SW 1271 (cell line): ENCODE measurements at regions not wholly inside any gene's neighbourhood (a gene's known extent, or its start where the extent isn't known, plus 50 kb on each side); places are given as distances from the start of the nearest gene placed in this dataset.
"Not testable (repeated sequence)": the region's sequence is repeated elsewhere in the genome, so short reads cannot be mapped to it uniquely, and the experiment has no call there.

Experiments
- DNase-seq, 2 experiments: peaks; one replicate each; lab custom pipeline; 2025; lab: John Stamatoyannopoulos, UW

DNA sequence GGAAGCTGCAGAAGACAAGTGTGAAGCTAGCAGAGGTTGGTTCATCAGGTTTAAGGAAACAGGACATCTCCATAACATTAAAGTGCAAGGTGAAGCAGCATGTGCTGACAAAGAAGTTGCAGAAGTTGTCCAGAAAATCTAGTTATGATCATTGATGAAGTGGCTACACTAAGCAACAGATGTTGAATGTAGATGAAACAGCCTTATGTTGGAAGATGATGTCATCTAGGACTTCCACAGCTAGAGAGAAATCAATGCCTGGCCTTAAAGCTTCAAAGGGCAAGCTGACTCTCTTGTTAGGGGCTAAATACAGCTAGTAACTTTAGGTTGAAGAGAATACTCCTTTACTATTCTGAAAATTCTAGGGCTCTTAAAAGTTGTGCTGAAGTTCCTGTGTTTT, 340.2 kb upstream of the SOX9 start:
- DNase-seq, result no peak

DNA sequence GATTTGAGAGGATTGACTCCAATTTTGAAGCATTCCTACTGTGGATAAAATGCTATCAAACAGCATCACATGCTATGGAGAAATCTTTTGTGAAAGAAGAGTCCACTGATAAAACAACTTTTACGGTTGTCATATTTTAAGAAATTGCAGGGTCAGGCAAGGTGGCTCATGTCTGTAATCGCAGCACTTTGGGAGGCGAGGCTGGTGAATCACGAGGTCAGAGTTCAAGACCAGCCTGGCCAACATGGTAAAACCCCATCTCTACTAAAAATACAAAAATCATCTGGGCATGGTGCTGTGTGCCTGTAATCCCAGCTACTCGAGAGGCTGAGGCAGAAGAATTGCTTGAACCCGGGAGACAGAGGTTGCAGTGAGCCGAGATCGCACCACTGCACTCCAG, 338.8 kb upstream of the SOX9 start:
- not testable (repeated sequence) for DNase-seq

DNA sequence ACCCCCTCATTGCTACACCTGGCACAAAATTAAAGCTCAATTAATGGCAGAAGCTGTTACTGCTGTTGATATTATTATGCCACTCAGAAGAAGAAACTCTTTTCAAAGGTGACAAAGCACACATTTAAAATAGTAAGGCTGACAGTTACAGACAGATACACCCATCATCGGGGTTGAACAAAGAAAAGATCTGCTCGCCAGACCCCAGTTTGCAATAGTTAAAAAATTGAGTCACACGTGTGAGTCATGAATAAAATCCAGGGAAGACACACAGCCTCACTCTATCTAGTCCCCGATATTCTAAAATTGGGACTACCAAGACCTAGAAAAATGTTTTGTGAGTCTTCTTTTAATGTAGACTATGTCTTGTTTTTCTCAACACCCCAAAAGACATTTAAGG, 330.0 kb upstream of the SOX9 start:
- no peak for DNase-seq

DNA sequence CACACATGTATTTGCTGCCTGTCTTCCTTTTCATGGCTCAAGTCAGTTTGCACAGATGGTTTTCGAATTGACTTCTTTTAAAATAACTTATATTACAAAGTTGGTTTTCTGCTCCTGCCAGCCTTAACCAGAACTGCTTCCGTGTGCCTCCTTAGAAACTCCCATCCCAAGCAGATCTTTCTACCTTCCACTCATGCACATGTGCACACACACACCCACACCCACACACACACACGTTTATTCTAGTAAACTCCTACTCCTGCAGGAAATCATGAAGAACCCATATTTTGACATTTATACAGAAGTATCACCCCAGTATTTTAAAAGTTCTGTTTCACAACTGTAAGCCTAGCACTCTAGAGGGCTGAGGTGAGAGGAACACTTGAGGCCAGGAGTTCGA, 329.5 kb upstream of the SOX9 start:
- no peak for DNase-seq

DNA sequence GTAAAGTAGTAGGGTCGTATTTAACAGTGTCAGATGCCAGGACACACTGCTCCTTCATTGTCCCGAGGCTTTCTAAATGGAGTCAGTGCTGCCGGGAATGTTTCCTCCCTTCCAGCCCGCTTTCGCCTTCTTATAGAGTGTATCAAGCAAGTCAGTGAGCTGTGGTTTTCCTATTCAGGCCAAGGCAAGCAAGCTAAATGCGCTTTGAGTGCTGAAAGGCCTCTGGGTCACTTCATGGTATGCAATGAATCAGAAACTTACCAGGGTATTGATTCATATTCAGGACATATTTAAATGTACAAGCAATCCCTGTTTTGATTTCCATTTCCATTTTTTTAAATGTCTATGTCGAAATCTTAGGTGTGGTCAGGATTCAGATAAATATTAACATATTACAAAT, 327.9 kb upstream of the SOX9 start:
- no peak for DNase-seq

DNA sequence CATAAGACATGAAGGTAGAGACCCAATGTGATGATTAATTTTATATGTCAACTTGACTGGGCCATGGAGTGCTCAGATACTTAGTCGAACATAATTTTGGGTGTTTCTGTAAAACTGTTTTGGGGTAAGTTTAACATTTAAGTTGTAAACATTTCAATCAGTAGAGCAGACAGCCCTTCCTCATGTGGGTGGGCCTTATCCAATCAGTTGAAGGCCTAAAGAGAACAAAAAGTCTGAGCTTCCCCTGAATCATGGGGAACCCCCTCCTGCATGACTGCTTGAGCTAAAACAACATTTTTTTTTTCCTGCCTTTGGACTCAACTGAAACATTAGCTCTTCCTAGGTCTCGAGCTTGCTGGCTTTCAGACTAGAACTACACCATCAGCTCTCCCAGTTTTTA, 327.3 kb upstream of the SOX9 start:
- no peak for DNase-seq

DNA sequence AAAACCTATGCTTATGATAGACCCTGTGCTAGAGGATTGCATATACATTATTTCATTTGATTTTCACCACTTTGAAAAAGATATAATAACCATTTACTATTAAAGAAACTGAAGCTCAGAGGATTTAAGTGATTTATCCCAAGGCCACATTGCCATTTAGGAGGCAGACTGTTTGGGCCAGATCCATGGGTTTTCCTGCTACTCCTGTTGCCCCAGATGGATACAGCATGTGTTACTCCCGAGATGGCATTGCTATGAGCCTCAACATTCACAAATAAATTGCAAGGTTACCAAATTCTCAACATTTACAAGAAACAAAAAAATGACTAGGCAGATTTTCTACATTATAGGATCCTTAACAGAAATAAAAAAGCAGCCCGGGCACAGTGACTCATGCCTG, 322.1 kb upstream of the SOX9 start:
- DNase-seq, result no peak

DNA sequence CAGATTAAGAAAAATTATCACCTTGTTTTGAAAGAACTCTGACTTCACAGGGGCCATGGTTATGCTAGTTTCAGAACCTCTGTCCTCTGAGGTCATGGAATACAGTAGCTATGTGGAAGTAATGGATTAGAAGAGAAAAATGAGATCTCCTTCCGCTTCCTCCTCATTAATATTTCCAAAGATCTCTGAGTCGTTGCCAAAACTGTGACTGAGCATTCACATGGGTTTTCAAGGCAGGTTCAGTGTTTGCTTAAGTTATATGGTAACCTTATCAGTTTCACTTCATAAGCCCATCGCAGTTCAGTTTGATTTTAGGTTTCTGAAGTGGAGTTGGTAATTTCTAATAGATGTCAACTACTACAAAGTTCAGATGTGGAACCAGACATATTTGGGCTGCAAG, 321.2 kb upstream of the SOX9 start:
- DNase-seq, result no peak

DNA sequence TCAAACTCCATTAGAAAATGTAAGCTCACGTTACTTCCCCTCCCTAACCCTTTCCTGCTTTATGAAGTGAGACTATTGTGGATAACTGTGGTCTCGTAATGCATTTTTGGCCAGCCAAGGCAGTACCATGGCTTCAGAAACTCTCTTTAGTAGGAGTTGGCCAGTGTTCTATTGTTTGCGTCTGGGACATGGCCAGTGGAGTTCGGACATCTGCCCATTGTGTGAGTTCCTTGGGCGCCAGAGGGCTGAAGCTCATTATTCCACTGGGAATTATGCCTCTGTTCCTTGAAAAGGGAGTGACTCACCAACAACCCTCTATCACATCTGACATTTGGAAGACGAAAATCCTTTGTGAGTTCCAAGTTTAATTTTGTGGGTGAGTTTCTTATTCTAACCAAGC, 319.5 kb upstream of the SOX9 start:
- no peak for DNase-seq

DNA sequence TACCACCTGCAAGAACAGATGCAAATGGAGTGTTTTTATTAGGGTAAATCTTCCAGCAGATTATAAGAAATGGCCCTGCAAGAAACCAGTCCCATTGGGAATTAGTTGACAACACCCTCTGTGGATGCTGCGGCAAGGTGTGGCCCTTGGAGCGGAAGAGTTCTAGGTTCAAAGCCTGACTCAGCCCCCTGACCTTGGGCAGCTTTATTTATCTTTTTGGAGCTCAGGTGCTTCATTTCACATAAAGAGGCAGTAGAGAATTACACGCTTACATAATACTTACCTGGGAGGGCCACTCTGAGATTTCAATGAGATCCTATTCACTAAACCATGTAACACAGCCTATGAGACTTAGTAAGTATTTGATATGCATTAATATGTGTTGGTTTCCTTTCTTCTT, 318.2 kb upstream of the SOX9 start:
- no peak for DNase-seq

DNA sequence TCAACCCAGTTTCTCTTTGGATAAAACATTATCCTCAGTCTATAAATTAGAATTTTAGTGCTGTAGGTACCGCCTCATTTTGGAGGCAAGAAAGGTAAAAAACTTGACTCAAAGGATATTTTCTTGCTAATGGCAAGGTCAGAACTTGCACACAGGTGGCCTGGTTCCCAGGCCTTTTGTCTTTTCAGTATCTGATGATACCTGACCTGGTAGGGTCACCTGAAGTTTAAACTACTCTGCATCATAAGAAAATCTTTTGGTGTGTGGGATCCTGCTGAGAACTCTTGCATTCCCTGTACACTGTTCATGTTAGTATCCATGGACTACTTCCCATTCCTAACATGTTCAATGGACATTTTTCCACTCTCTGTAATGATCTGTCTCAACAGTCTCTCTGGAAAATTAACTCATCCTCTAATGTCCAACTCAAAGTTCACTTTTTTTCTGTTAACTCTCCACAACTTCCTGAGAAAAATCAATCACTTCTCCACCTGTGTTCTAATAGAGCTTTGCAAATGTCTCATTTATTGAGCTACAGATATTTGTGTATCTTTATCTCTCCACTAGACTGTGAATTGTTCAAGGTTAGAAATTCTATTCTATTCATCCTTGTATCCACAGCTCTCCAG, 317.1 kb upstream of the SOX9 start:
- no peak for DNase-seq

DNA sequence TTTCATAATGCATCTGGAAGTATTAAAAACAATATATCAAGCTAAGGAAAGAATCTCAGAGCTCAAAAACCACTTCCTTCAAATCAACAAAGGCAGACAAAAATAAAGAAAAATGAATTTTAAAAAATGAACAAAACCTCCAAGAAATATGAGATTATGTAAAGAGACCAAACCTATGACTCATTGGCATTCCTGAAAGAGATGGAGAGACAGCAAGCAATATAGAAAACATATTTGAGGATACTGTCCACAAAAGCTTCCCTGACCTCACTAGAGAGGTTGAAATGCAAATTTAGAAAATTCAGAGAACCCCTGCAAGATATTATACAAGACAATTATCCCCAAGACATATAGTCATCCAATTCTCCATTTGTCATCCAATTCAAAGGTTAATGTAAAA, 311.3 kb upstream of the SOX9 start:
- DNase-seq, result no peak

DNA sequence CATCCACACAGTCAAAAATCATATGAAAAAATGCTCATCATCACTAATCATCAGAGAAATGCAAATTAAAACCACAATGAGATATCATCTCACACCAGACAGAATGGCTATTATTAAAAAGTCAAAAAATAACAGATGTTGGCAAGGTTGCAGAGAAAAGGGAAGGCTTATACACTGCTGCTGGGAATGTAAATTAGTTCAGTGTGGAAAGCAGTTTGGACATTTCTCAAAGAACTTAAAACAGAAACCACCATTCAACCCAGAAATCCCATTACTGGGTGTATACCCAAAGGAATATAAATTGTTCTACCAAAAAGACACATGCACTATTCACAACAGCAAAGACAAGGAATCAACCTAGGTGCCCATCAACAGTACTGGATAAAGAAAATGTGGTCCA, 307.0 kb upstream of the SOX9 start:
- not testable (repeated sequence) for DNase-seq

DNA sequence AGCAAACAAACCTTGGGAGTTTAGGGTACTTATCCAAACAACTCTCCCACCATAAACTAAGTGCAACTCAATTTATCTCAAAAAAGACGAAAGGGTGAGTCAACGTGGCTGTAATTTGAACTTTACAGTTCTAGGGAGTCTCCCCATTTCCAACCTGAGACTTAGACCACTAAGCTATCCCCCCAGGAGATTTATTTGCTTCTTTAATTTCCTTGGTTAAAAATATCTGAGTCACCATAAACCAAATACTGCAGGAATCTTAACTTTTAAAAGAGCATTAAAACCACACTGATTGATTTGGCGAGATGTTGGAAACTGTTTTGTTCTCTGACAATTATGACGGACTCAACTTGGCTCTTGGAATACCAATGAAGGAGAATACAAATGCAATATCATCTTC, 299.3 kb upstream of the SOX9 start:
- no peak for DNase-seq

DNA sequence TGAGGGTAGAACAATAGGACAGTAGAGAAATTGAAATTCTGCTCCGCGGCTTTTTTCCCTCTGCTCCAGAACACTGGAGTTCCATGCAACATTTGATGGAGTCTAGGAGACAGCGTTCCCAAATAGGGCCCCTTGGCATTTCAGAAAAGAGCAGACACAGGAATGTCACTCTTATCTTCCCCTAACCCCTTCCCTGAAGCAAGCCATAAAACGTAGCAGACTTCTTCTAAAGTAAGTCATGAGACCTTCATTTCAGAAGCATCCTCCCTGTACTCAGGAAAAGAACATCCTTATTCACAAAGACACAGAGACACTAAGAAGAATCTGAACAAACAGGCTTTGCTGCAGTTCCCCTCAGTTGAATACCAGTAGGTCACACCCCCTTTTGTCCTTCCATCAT, 296.1 kb upstream of the SOX9 start:
- no peak for DNase-seq

DNA sequence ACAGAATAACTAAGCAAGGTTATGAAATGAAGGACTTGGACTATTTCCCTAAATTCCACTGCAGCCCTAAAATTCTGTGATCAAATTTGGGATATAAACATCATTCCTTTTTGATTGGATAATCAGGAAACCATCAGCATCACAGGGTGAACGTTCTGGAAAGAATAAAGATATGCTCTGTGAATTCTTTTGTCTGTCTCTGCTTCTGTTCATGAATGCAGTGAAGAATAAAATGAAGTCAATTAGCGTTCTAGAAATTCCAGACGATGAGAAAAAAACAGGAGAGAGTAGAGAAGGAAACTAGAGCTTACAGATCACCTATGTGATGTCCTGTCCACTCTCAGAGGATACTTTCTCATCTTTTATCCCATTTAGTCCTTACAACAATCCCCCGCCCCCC, 295.1 kb upstream of the SOX9 start:
- no peak for DNase-seq

DNA sequence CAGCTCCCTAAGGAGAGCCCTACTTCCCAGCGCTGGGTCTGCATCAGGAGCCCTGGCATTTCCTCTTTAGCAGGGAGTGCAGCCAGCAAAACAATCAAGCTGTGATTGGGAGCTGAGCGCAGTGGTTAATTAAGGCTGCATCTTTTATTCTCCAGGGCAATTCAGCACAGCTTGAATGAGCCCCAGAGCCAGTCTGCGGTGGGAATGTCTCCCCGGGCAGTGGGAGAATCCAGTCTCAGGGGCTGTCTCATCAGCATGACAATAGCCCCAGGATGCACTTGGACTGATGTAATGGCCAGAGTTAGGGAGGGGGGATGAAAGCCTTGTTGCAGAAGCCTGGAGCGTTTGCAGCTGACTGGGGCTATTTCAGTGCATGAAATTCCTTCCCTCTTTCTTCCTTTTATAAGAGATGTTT, 292.6 kb upstream of the SOX9 start:
- DNase-seq, result no peak

DNA sequence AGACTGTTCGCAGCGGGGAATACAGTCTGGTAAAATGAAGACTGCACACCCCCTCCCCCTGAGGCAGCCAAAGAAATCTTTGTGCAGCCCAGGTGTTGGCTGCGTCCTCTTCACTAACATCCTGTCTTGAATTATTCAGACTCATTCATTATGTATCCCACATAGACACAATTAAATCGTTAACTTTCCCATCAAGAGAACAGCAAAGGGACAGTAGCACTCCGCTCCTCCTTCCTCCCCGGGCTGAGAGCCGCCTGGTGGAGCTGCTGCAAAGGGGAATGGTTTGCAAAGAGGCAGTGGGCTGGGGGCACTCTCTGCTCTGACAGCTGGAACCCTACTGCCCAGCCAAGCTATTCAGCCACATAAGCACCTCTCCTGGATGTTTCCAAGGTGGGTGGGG, 290.0 kb upstream of the SOX9 start:
- no peak for DNase-seq

DNA sequence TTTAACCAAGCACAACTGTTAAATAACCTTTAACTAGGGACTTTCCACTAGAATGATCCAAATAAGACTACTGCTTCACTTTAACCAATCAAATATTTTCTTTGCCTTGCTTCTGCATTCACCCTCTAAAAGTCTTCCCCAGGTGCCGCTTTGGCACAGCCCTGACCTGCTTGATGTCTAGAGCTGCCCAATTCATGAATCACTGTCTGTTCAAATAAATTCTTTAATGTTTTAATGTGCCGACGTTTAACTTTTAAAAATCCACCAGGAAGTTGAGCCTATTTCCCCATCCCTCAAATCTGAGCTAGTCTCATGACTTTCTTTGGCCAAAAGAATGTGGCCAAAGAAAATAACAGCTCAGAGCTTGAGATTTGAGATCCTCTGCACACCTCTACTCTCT, 277.8 kb upstream of the SOX9 start:
- DNase-seq, result no peak

DNA sequence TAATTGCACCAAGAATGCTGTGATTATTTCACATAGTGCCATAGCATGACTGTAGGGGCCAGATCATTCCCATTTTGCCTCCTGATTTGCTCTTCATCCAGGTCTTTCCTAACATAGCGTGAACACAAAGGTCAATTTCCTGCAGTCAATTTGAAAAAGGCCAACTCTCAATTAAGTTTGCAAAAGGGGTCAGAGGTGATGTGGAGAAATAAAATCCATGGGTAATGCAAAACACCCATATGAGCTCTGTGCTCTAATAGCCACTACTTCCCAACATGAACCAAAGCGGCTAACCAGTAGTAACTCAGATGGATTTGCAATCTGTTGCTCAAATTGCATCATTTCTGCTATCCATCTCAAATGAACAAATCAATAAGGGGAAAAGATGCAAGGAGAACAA, 275.5 kb upstream of the SOX9 start:
- no peak for DNase-seq

DNA sequence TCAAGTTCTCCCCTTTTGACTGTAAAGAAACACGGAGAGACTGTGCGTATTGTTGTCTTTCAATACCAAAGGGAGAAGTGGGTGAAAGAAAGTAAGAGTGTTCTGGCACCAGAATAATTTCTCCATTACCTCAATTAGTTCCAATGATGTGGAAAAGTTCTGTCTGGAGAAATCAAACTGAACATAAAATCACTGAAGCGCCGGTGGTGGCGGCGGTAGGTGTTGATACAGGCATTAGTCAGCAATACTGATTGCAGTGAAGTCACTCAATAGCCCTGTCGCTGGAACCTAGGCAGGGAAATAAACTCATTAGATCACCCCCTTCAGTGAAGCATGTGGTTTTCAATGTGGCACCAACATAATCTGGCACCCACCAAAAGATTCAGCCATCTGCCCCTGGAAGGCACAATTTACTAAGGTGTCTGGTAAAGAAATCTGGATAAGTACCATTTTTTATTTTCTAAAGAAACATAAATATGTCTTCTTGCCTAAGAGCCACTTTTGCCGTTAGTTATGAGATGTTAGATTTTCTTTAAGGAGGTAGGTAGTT, 274.2 kb upstream of the SOX9 start:
- DNase-seq, result no peak

DNA sequence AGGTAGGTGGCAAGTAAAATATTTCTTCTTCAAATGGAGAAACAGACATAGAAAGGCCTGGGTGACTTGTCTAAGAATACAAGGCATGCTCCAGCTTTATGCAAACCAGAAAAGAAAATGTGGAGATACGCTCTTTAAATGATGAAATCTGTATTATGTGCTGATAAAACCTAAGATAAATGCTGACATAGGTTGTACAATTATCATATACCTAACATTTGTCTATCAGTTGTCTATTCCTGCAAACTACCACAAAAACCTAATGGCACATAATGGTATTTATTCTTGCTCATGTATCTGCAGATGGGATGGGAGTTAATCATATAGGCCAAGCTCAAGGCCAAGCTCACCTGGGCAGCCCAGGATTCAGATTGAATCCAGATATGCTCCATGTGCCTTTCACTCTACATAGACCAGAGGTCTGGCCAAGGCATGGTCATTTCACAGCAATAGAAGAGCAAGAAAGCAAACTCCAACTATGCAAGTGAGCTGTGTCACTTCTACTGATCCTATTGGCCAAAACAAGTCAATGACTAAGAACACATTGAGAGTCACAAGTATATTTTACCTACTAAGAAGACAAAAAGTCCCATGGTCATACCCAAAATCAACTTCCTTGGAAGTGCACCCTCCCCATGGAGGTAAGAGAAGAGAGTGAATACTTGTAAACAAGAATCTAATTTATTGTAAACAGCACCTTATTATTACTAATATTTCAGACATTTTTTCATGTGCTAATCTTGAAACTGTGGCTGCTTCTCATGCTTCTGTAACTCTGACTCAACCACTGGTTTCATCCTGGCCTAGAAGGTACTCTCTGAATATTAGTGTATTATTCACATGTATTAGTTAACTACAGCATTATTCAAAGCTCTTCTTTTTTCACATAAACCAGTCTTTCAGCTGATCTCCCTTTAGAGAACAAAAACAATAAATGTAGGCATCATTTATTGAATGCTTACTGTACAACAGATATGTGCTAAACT, 270.7 kb upstream of the SOX9 start:
- DNase-seq, result no peak

DNA sequence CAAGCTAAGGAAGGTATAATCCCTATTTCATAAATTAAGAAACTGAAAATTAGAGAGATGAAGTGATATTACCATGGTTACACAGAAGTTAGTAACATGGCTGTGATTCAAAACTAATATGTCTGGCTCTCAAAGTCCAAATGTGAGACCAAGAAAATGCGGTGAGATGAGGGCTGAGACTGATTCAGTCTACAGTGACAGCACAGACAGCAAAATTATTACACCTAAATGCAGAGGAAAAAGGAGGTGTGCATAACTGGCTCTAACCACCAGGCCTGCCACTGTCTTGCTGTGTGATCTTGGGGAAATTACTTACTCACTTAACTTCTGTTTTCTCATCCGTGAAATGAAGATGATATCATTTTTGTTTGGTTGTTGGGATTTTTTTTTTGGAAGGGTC, 270.0 kb upstream of the SOX9 start:
- no peak for DNase-seq
